MM.1S (cell line): ENCODE measurements at regions not wholly inside any gene's neighbourhood (a gene's known extent, or its start where the extent isn't known, plus 50 kb on each side); places are given as distances from the start of the nearest gene placed in this dataset.

Experiments
- EZH2 ChIP-seq: fragments of 300-600 bp; sonication (generic); optimal IDR thresholded peaks from 2 replicates; pipeline ENCODE3; 2017; ENCODE audit warnings: low read depth, mild to moderate bottlenecking, antibody characterized with exemption, low read length, mixed read lengths
- TF ChIP-seq, protein P1 (sequence below): fragments of 300-600 bp; sonication (generic); IDR thresholded peaks from 2 replicates; pipeline ENCODE4 v1.5.1; 2016; ENCODE audit warnings: antibody characterized with exemption, low read length, mixed read lengths

DNA sequence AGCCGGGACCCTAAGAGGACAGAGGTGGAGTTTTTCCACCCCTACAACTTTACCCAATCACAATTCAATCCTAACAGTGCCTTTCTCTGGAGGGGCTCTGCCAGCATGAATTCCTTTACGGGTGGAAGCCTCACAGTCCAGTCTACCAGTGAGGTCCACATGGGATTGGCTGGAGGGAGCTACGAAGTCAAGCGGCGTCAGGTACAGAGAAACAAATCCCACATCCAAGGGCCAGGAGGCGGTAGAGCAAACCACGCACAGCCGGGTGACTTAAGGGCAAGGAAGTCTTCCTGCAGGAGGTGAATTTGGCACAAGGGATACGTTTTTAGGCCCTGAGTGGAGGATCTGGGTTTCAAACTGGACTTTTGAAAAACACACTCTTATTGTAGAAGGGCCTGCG, 199.6 kb downstream of the UQCRFS1 start:
- TF ChIP-seq EZH2 = no peak
- TF ChIP-seq, protein P1, sequence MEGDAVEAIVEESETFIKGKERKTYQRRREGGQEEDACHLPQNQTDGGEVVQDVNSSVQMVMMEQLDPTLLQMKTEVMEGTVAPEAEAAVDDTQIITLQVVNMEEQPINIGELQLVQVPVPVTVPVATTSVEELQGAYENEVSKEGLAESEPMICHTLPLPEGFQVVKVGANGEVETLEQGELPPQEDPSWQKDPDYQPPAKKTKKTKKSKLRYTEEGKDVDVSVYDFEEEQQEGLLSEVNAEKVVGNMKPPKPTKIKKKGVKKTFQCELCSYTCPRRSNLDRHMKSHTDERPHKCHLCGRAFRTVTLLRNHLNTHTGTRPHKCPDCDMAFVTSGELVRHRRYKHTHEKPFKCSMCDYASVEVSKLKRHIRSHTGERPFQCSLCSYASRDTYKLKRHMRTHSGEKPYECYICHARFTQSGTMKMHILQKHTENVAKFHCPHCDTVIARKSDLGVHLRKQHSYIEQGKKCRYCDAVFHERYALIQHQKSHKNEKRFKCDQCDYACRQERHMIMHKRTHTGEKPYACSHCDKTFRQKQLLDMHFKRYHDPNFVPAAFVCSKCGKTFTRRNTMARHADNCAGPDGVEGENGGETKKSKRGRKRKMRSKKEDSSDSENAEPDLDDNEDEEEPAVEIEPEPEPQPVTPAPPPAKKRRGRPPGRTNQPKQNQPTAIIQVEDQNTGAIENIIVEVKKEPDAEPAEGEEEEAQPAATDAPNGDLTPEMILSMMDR = no peak
